ENCODE measurements at regions not wholly inside any gene's neighbourhood (a gene's known extent, or its start where the extent isn't known, plus 50 kb on each side); places are given as distances from the start of the nearest gene placed in this dataset.
A peak's percentile ranks its signal among the peaks of the same experiment; 100 is the strongest.
"Not testable (repeated sequence)": the region's sequence is repeated elsewhere in the genome, so short reads cannot be mapped to it uniquely, and the experiment has no call there.

DNA sequence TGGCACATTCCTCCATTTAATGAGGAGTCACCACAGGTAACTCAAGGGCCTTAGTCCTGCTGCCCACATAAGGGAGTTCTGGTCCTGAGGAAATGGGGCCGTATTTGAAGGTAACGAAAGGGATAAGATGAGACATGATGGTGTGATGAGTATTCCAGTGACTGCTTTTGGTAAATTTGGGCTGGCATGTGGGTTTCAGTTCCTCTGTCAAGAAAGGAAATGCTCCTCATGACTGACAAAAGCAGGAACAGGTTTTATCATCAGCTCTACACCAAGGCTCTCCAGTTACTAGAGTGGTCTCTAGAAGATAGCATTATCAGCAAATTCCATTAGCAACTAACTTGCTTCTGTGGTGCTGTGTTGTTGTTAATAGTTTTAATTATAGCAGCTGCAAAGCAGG lies 161.8 kb upstream of the PTPN20 start:
- DNase-seq, result not testable (repeated sequence)

DNA sequence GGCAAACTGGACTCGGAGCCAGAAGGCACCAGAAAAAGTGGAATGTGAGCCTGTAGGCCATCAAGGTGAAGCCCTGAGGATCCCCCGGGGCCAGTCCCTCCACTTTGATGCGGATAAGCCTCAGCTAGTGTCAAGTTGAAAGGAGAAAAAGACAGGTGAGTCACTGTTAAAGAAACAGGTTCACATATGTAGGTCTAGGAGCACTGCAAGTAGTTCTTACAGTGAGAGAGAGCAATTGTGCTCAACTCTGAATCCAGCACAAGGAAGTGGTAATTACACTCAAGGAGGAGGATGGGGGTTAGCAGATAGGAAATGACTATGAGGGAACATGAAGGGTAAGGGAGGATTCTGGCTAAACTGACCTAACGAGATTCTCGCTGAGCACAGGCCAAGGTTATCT lies 157.5 kb upstream of the PTPN20 start:
- not testable (repeated sequence) for DNase-seq

DNA sequence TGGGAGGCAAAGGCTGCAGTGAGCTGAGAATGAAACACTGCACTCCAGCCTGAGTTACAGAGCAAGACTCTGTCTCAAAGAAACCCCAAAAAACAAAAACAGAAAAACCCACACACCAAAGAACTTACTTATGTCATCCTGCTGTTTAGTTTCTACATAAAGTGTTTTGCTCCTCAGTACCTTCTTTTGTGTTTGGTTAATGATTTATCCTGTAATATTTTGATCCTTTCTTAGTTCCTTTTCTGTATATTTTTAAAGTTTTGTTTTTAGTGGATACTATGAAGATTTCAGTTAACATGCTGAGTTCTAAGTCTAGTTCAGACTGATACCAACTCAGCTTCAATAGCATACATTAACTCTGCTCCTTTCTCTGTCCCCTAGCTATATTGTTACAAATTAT lies 149.8 kb upstream of the PTPN20 start:
- DNase-seq, result not testable (repeated sequence)

DNA sequence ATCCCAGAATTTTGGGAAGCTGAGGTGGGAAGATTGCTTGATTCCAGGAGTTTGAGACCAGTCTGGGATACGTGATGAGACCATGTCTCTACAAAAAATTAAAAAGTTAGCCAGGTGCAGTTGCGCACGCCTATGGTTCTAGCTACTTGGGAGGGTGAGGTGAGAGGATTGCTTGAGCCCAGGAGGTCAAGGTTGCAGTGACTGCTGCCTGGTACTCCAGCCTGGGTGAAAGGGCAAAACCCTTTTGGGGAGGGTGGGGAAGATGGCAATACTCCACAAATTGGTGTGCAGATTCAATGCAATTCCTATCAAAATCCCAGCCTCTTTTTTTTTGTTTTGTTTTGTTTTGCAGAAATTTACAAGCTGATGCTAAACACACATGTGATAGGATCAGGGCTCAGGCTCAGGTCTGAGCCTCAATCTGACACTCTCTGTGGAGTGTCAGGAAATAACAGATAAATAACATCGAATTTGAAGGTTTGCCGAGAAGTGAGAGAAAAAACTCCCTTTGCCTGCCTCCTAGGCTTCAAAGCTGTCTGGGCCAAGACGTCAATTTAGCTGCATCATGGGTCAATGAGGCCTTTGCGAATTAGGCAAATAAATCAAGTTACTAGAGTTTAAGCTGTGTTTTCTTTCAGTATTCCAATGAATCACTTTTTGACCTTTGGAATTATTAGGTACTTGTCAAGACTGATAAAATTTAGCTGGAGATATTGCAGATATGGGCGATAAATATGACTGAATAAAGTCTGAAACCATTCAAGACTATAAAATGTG lies 142.5 kb upstream of the PTPN20 start:
- not testable (repeated sequence) for DNase-seq

DNA sequence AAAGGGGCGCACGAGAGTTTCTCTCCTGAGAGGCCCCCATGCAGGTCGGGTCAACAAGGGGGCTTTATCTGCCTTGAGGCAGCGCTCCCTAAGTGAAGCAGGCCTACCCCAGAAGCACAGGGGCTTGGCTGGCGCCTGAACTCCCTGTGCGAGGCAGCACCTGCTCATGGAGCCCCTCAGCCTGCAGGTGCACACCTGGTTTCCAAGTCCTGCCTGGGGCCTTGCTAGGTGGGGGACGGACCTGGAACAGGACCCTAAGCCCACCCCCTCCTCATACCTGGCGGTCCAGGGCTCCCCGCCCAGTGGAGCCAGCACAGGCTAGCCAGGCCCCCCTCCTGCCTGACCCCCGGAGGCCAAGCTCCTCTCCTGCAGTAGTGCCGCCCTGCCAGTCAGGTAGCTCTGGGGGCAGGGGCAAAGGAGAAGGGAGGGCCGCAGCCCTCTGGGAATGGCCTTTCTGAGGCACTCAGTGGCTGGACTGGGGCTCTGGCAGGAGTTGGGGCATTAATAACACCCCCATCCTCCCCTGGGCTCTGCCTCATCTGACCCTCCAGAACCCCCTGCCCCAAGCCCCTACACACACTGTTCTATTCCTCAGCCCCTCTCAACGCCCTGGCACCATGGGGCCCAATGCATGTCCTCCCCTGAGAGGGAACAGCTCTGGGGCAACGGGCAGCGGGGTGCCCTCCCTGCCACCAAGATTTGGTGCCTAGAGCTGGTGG lies 137.9 kb upstream of the PTPN20 start:
- not testable (repeated sequence) for DNase-seq

DNA sequence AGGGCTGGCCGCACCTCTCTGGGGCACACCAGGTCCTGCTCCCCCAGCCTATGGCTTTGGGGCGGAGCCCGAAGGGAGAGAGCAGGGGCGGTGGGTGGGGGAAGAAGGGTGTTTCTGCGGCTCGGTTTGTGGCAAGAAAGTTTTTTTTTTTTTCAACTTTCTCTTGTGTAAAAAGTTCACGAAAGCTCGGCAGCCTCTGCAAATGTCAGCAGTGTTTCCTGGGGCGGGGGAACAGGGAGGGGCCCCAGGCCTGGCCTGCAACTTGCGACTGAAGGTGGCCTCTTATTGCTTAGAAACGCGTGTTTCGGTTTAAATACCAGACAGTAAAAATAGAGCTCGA lies 137.4 kb upstream of the PTPN20 start:
- not testable (repeated sequence) for DNase-seq

DNA sequence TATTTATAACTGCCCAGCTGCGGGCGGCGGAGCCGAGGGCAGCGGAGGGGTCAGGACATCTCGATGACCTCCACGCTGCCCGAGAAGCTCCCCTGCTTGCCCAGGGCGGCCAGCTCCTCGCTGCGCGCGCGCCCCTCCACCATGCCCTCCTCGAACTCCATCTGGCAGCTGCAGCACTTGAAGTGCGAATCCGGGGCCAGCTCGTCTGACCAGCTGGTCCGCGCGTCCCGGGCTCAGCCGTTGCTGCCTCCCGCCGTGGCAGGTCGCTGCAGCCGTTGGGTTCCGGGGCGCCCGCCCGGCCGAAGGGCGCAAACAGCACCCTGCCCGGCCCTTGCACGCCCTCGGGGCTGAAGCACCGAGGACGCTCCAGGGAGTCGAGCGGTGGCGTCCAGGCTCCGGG lies 136.9 kb upstream of the PTPN20 start:
- DNase-seq, result not testable (repeated sequence)

DNA sequence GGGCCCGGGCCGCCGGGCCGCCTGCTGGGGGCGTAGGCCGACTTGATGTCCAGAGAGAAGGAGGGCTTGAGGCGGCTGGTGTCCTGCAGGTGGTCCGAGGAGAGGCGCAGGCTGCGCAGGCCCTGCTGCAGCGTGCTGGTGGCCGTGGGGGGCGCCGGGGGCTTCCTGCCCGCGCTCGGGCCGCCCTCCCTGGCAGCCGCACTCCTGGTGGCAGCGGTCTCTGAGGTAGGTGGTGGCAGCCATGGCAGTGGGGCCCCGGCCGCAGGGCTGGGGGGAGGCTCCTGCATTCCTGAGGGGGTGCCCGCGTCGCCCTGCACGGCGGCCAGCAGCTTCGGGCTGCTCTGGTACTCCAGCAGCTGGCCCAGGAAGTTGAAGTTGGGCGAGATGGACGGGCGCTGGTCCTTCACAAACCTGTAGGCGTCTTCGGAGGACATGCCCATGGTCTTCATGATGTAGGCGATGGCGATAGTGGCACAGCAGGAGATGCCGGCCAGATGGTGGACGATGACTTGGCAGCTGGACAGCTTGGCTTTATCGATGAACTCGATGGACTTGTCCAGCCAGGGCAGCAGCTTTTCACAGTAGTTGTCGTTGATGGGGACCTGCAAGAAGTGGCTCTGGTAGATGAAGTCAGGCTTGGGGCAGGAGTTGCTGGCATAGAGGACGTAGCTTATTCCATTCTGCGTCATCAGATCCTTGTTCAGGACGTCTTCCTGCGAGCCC lies 136.1 kb upstream of the PTPN20 start:
- DNase-seq, result not testable (repeated sequence)

DNA sequence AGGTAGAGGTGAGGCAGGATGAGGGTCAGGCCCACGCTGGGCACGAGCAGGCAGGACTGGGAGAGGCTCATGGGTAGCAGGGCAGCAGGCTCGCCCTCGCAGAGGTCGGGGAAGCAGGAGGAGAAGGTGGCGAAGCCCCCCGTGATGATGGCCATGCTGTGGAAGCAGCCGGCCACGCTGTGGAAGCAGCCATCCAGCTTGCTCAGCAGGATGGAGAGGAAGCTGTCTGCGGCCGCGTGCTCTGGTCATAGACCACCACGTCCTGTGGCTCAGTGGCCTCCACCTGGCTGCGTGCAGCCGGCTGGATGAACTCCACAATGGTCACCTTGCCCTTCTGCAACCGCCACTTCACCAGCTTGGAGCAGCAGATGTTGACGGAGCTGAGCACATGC lies 135.6 kb upstream of the PTPN20 start:
- DNase-seq, result not testable (repeated sequence)

DNA sequence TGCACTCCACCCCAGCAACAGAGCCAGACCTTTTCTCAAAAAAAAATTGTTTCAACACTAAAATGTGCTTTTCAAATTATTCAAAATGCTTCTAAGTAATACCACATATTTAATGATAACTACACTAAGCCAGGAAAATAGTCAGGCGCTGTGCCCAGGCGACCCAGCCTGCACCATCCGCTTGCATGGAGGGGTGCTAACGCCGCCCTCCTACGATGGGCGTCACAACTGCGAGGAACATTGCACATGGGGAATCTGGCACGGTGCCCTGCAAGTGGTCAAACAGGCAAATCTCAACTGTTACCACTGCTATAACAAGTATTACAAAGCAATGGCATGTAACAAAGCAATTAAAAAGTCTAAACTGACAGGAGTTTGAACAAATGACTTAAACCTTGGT lies 131.7 kb upstream of the PTPN20 start:
- DNase-seq, result peak; percentile 0

DNA sequence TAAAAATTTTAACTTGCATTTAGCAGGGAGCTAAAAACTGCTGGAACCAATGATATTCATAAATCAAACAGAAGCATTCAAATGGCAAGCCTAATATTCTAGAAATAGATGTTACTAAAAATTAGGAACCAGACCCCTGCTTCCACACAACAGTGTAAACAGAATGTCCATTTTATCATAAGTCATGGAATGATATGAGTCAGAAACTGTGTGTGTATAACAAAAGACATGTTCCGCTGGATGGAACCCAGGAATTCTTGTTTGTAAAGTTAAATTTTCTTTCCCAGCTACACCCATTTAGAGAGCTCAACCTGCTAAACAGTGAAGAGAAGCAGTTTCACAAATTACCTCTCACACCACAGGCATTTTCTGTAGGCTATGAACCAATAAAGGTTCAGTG lies 131.1 kb upstream of the PTPN20 start:
- not testable (repeated sequence) for DNase-seq

DNA sequence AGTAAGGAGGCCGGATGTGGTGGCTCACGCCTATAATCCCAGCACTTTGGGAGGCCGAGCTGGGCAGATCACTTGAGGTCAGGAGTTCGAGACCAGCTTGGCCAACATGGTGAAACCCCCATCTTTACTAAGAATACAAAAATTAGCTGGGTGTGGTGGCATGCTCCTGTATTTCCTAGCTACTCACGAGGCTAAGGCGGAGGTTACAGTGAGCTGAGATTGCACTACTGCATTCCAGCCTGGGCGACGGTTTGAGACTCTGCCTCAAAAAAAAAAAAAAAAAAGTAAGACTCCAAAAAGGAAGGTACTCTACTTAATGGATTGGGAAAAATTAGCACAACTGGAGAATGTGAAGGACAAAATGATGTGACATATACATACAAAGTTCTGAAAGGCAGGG lies 130.2 kb upstream of the PTPN20 start:
- not testable (repeated sequence) for DNase-seq

DNA sequence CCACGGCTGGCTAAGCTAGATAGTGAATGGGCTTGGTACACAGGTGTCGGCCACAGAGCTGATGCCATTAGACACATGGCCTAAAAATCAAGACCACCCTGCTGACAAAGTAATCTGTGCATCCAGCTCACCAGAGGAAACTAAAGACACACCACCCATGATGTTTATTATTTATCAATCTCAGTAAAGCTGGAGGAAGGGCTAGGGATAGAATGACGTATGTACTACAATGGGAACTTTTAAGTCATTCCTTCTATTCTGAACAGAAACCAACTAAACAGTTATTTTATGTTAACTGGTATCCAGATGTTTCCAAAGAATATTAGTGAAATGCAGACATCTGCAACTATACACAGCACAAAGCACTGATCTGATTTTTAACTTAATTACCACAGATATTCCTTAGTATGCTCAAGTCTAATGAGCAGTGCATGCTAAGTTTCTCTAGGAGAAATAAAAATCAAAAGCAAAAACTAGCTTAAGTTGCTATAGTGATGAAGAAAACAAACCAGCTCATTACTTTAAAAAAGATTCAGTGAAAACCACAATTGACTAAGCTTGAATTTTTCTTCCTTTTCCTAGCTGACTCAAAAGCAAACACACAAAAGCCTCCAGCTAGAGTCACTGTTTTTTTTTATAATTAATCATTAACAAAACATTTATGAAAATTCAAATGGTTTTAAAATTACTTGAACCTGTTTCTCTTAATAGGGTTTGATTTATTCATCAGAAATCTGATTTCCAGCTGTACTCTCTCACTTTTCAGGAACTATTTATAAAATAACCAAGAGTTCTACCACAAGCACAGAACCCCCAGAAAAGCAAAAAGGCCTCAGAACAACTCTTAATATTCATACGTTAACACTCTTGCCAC lies 129.0 kb upstream of the PTPN20 start:
- DNase-seq, result not testable (repeated sequence)

DNA sequence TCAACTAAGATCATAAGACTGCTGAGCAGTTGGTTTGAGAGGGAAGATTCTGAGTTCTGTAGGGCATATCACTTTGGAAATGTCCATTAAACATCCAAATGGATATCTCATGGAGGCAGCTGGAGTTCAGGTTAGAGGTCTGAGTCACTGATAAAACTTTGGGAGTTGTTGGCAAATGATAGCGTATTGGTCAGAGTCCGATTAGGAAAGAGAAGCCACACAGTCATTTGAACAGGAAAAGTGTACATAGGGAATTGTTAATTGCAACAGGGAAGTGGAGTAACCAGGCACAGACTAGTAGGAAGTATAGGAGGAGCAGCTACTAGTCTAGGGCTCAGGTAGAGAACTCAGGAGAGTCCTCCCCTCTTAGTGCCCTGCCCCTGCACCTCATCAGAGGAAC lies 126.6 kb upstream of the PTPN20 start:
- not testable (repeated sequence) for DNase-seq

DNA sequence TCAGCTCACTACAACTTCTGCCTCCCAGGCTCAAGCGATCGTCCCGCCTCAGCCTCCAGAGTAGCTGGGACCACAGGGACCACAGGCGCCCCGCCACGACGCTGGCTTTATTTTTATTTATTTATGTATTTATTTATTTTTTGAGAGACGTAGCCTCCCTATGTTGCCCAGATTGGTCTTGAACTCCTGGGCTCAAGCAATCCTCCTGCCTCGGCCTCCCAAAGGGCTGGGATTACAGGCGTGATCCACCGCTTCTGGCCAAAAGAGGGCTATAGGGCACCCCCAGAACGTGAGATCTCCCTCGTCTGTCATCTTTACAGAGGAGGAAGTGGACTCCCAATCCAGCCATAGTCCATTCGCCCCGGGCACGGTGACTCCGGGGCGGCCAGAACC lies 125.1 kb upstream of the PTPN20 start:
- DNase-seq, result not testable (repeated sequence)

DNA sequence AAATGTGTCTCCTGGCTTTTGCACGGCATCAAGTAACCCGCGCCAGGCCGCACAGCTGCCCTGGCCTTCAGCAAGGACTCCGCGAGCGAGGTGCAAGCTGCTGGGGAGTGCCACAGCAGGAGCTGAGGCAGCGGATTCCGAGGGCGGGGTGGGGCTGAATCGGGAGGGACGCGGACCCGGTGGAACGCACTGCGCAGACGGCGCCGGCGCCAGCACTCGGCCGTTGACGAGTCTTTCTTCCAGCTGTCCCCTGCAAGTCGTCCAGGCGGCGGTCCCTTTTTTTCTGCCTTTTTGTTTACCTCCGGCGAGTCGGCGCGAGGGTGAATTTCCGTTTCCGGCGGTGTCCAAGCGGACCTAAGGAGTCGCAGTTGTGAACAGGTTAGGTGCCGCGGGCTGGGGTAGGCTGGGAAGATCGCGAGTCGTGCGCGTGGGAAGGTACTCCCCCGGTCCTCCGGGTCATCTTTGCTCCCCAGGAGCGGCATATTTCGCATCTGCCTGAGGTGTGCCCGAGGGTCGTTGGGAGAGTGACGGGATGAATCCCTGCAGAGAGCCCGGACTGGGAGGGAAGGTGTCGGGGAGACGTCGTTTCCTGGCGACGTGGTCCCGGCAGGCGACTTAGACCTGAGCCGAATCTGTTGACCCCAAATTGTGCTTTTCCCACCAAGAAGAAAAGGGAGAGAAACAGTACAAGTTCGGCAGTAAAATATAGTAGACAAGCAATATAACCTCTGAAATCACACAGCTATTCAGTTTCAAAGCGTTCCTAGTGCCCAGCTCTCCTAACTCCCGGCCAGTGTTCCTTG lies 124.5 kb upstream of the PTPN20 start:
- DNase-seq, result peak; percentile 2

DNA sequence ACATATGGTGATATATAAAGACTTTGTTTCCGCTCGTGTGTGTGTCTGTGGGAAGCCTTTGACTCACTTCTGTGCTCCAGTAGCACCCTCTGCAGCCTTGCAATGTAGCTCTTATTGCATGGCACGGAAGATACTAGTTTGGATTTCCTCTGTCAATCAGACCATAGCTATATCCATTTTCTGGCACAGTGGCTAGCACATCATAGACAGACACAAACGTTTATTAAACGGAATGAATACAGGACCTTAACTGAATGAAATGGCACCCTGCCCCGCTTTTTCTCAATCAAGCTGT lies 124.0 kb upstream of the PTPN20 start:
- no peak for DNase-seq

DNA sequence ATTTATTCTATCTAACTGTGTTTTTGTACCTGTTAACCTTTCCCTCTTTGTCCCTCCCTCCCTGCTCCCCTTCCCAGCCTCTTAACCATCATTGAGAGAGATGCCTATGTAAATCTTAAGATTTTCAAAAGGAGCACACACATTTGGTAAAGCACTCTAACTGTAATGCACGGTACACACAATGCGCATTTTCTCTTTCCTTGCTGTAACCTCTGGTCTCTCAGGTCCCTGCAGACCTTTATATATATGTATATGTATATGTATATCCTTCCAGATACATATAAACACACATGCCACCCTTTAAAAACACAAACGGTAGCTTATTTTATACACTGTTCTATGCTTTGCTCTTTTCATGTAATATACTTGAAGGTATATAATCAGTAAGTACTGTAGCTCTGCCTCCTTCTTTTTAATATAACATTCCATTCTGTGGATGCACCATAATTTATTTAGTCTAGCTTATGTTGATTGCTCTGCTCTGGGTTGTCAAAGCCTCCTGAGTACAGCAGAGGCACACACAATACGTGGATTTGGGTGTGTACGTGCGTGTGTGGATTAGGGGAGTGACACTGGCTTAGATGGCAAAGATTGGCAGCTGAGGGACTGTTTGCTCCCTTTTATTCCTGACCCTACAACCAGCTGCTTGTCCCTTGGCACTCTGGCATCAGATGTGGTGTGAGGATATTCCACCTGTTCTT lies 118.4 kb upstream of the PTPN20 start:
- DNase-seq, result not testable (repeated sequence)

DNA sequence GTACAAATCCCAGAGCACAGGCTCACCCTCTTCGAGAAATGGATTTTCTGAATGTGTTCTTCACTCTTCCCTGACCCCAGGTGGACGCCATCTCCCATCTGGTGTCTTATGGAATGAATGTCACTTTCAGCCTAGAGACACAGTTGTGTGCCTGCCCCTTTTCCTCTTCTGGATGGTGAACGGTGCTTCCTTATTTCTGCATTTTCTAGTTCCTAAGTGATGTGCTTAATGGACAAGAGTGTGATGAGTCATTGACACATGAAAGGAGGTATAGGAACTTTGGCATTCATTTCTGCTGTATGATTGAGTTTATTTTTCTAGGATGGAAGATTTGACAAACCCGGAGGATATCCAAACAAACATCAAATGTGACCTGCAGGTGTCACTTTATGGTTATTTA lies 114.9 kb upstream of the PTPN20 start:
- DNase-seq, result not testable (repeated sequence)

DNA sequence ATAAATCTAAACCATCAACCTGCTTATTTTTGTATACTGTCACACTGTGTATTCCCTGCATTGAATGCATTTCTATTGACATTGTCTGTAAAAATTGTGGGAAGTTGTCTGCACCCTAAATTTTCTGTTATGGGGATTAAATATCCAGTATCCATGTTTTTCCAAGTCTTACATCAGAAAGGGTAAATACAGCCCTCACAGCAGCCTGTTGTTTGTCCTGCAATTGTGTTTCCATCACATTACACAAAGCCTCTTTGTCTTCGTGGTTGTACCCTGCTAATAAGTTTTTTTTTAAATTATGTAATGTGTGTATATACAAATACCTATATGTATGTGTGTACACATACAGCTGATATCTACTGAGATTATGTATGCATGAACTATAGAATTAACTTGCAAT lies 109.2 kb upstream of the PTPN20 start:
- not testable (repeated sequence) for DNase-seq

DNA sequence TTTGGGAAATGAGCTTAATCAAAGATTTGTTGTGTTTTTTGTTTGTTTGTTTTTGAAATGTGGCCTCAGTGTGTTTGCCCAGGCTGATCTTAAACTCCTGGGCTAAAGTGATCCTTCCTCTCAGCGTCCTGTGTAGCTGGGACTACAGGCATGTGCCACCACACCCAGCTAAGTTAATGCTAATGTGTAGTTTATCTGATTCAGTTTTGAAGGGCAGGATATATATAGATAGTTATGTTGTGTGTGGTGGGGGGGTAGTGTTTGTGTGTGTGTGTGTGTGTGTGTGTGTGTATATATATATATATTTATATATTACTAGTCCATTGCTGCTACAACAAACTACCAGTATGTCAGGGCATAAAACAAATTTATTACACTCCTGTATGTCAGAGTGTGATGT lies 108.1 kb upstream of the PTPN20 start:
- DNase-seq, result not testable (repeated sequence)

Data from NCI-H1048 (cell line).